OCI-LY1 (cell line): ENCODE measurements at regions not wholly inside any gene's neighbourhood (a gene's known extent, or its start where the extent isn't known, plus 50 kb on each side); places are given as distances from the start of the nearest gene placed in this dataset.

Experiments used
- H2AFZ ChIP-seq: fragments of 200-600 bp; sonication (generic), shearing (Covaris generic); 2 replicates; pipeline ENCODE4 v1.6.0; 2014; ENCODE audit warnings: antibody characterized with exemption, mild to moderate bottlenecking, low read length
- H3F3A ChIP-seq: fragments of 200-600 bp; sonication (generic), shearing (Covaris generic); 2 replicates; pipeline ENCODE4 v1.6.0; 2014; ENCODE audit warnings: mild to moderate bottlenecking, antibody characterized with exemption, low read length, moderate library complexity; ENCODE audit not compliant: insufficient read depth
- H3K27ac ChIP-seq: fragments of 200-600 bp; sonication (generic); 2 replicates; pipeline ENCODE4 v1.5.1; 2014; ENCODE audit warnings: low read length, mixed run types, mild to moderate bottlenecking, low read depth; ENCODE audit not compliant: poor library complexity, severe bottlenecking
- H3K27me3 ChIP-seq: fragments of 200-600 bp; sonication (generic); 2 replicates; pipeline ENCODE4 v1.6.0; 2014; ENCODE audit warnings: antibody characterized with exemption, mild to moderate bottlenecking, low read length, moderate library complexity; ENCODE audit not compliant: insufficient read depth
- H3K36me3 ChIP-seq: fragments of 200-600 bp; sonication (generic); 2 replicates; pipeline ENCODE4 v1.6.1; 2014; ENCODE audit warnings: mild to moderate bottlenecking, antibody characterized with exemption, low read length, moderate library complexity, mixed read lengths; ENCODE audit not compliant: insufficient read depth
- H3K4me1 ChIP-seq: fragments of 200-600 bp; sonication (generic); 2 replicates; pipeline ENCODE4 v1.5.1; 2014; ENCODE audit warnings: mild to moderate bottlenecking, low read length, moderate library complexity; ENCODE audit not compliant: insufficient read depth, severe bottlenecking
- H3K4me2 ChIP-seq: fragments of 200-600 bp; sonication (generic), shearing (Covaris generic); 2 replicates; pipeline ENCODE4 v1.6.1; 2014; ENCODE audit warnings: low read length
- H3K4me3 ChIP-seq: fragments of 200-600 bp; sonication (generic); 2 replicates; pipeline ENCODE4 v1.5.1; 2014; ENCODE audit warnings: low read length, low read depth, mild to moderate bottlenecking, mixed read lengths; ENCODE audit not compliant: poor library complexity, severe bottlenecking
- H3K79me2 ChIP-seq: fragments of 200-600 bp; shearing (Covaris generic); 2 replicates; pipeline ENCODE4 v1.6.1; 2016; ENCODE audit warnings: mixed run types, low read length, mixed read lengths; ENCODE audit not compliant: insufficient read depth
- H3K9ac ChIP-seq: fragments of 200-600 bp; sonication (generic), shearing (Covaris generic); 2 replicates; pipeline ENCODE4 v1.6.1; 2014; ENCODE audit warnings: mild to moderate bottlenecking, low read length, mixed read lengths
- H3K9me2 ChIP-seq: fragments of 200-600 bp; sonication (generic), shearing (Covaris generic); 2 replicates; pipeline ENCODE4 v1.6.1; 2014; ENCODE audit warnings: low read depth, mild to moderate bottlenecking, low read length, mixed read lengths
- H3K9me3 ChIP-seq: fragments of 200-600 bp; shearing (Covaris generic); 2 replicates; pipeline ENCODE4 v1.6.1; 2014; ENCODE audit warnings: low read length, mixed read lengths
- H4K20me1 ChIP-seq: fragments of 200-600 bp; sonication (generic), shearing (Covaris generic); 2 replicates; pipeline ENCODE4 v1.6.0; 2016; ENCODE audit warnings: mild to moderate bottlenecking, low read length; ENCODE audit not compliant: insufficient read depth
- CTCF ChIP-seq: fragments of 200-600 bp; sonication (generic), shearing (Covaris generic); IDR thresholded peaks from 2 replicates; pipeline ENCODE4 v1.5.1; 2017; ENCODE audit warnings: mild to moderate bottlenecking, antibody characterized with exemption, low read length, moderate library complexity, mixed read lengths
- EZH2 ChIP-seq: fragments of 200-600 bp; sonication (generic), shearing (Covaris generic); IDR thresholded peaks from 2 replicates; pipeline ENCODE4 v1.8.0; 2017; ENCODE audit warnings: borderline replicate concordance, mixed run types, mild to moderate bottlenecking, antibody characterized with exemption, low read length, moderate library complexity, mixed read lengths

DNA sequence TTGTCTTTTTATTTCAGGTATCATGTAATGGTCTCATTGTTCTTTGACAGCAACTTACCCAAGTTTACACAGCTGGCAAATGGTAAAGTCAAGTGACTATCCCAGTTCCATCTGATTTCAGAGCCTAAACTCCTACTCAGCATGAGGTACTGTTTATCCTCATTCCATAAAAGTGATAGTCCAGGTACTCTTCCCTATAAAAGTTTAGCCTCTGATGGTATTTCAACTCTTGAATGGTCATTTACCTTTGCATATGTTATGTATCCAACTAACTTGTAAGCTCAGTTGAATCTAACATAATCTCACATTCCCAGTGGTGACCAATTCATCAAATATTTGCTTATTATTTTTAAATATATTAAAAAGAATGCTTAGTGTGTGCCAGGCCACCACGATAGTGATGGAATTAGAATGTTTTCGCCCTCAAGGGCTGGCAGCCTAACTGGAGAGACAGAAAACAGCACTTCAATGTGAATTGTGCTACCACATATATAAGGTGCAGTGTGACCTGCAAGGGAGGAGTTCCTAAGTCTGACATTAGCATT is 307.1 kb downstream of the CTH start:
- Histone ChIP-seq H3K9ac (no peak overlapping the region), H3K36me3 (no peaks in the 10 kb centered on the region), H3K9me2 (no peaks in the 10 kb centered on the region), H3K79me2 (no peaks in the 10 kb centered on the region), H3K4me2 (no peak overlapping the region), H3K4me1 (no peaks in the 10 kb centered on the region), H3K9me3 (no peaks in the 10 kb centered on the region), H2AFZ (no peak overlapping the region), H3K27me3 (no peaks in the 10 kb centered on the region), H3K4me3 (no peak overlapping the region), H3F3A (no peaks in the 10 kb centered on the region), H3K27ac (no peak overlapping the region), H4K20me1 (no peaks in the 10 kb centered on the region)
- no peak for TF ChIP-seq EZH2
- no peak for TF ChIP-seq CTCF

GRCh38 chr1:70719154-70719553 is 308.1 kb downstream of the CTH start:
- Histone ChIP-seq H3K4me3 (no peak overlapping the region), H3K36me3 (no peaks in the 10 kb centered on the region), H4K20me1 (no peaks in the 10 kb centered on the region), H3K9me2 (no peaks in the 10 kb centered on the region), H3K9me3 (no peaks in the 10 kb centered on the region), H3K27me3 (no peaks in the 10 kb centered on the region), H3K4me1 (no peaks in the 10 kb centered on the region), H3F3A (no peaks in the 10 kb centered on the region), H3K9ac (no peak overlapping the region), H3K27ac (no peak overlapping the region), H3K79me2 (no peaks in the 10 kb centered on the region), H2AFZ (no peak overlapping the region), H3K4me2 (no peak overlapping the region)
- TF ChIP-seq EZH2: no peak
- no peak for TF ChIP-seq CTCF

GRCh38 chr1:70720109-70720508 is 309.0 kb downstream of the CTH start:
- H3K9me3 ChIP-seq: no peaks in the 10 kb centered on the region
- H3K4me1 ChIP-seq: no peaks in the 10 kb centered on the region
- TF ChIP-seq CTCF (no peak), EZH2 (no peak)
- H3K4me2 ChIP-seq: no peak overlapping the region
- no peaks in the 10 kb centered on the region for H3K27me3 ChIP-seq
- no peaks in the 10 kb centered on the region for H4K20me1 ChIP-seq
- H3F3A ChIP-seq: no peaks in the 10 kb centered on the region
- H3K27ac ChIP-seq: no peak overlapping the region
- no peaks in the 10 kb centered on the region for H3K9me2 ChIP-seq
- no peak overlapping the region for H2AFZ ChIP-seq
- no peaks in the 10 kb centered on the region for H3K36me3 ChIP-seq
- H3K4me3 ChIP-seq: no peak overlapping the region
- no peaks in the 10 kb centered on the region for H3K79me2 ChIP-seq
- H3K9ac ChIP-seq: no peak overlapping the region
